ENCODE measurements at regions not wholly inside any gene's neighbourhood (a gene's known extent, or its start where the extent isn't known, plus 50 kb on each side); places are given as distances from the start of the nearest gene placed in this dataset.

GRCh38 chr2:66201242-66201641 lies 233.7 kb upstream of the MEIS1 start:
- Histone ChIP-seq H4K20me1 (ENCODE audit: insufficient read depth, low read length, poor library complexity, severe bottlenecking) (no peaks in the 10 kb centered on the region), H3K9ac (ENCODE audit: low read depth, low read length, poor library complexity, severe bottlenecking) (no peak overlapping the region), H3F3A (ENCODE audit: low read depth) (no peaks in the 10 kb centered on the region), H3K9me2 (replicated peaks; ENCODE audit: low read depth, low read length) (no peaks in the 10 kb centered on the region), H3K79me2 (ENCODE audit: insufficient read depth, low read length) (no peaks in the 10 kb centered on the region), H3K9me3 (ENCODE audit: insufficient read depth, low read depth, low read length) (no peaks in the 10 kb centered on the region), H2AFZ (ENCODE audit: low read length) (no peak overlapping the region), H3K4me1 (ENCODE audit: insufficient read depth, low read length, poor library complexity, severe bottlenecking) (no peaks in the 10 kb centered on the region), H3K27me3 (ENCODE audit: insufficient read depth, low read length, poor library complexity, severe bottlenecking) (no peaks in the 10 kb centered on the region), H3K4me2 (ENCODE audit: low read depth, low read length, poor library complexity, severe bottlenecking) (no peak overlapping the region), H3K36me3 (ENCODE audit: insufficient read depth, low read length) (no peaks in the 10 kb centered on the region), H3K4me3 (ENCODE audit: low read length, poor library complexity, severe bottlenecking) (no peak overlapping the region)
- TF ChIP-seq CTCF (conservative IDR thresholded peaks at IDR 0.05; ENCODE audit: low read length) (no peak), EZH2phosphoT487 (IDR thresholded peaks at IDR 0.05; ENCODE audit: borderline replicate concordance) (no peak)

- H3K27me3 ChIP-seq (ENCODE audit: insufficient read depth, low read length, poor library complexity, severe bottlenecking): no peaks in the 10 kb centered on the region
- H3K4me2 ChIP-seq (ENCODE audit: low read depth, low read length, poor library complexity, severe bottlenecking): no peak overlapping the region
- H3K4me1 ChIP-seq (ENCODE audit: insufficient read depth, low read length, poor library complexity, severe bottlenecking): no peaks in the 10 kb centered on the region
- no peaks in the 10 kb centered on the region for H3K9me3 ChIP-seq (ENCODE audit: insufficient read depth, low read depth, low read length)
- H3K9ac ChIP-seq (ENCODE audit: low read depth, low read length, poor library complexity, severe bottlenecking): no peak overlapping the region
- H4K20me1 ChIP-seq (ENCODE audit: insufficient read depth, low read length, poor library complexity, severe bottlenecking): no peaks in the 10 kb centered on the region
- H3K79me2 ChIP-seq (ENCODE audit: insufficient read depth, low read length): no peaks in the 10 kb centered on the region
- H3K4me3 ChIP-seq (ENCODE audit: low read length, poor library complexity, severe bottlenecking): no peak overlapping the region
- H3F3A ChIP-seq (ENCODE audit: low read depth): no peaks in the 10 kb centered on the region
- no peak overlapping the region for H2AFZ ChIP-seq (ENCODE audit: low read length)
- TF ChIP-seq CTCF (conservative IDR thresholded peaks at IDR 0.05; ENCODE audit: low read length) (no peak), EZH2phosphoT487 (IDR thresholded peaks at IDR 0.05; ENCODE audit: borderline replicate concordance) (no peak)
- H3K36me3 ChIP-seq (ENCODE audit: insufficient read depth, low read length): no peaks in the 10 kb centered on the region
- H3K9me2 ChIP-seq (replicated peaks; ENCODE audit: low read depth, low read length): no peaks in the 10 kb centered on the region
Observed at GRCh38 chr2:66198873-66199272, 236.1 kb upstream of the MEIS1 start.

- Histone ChIP-seq H3K4me1 (ENCODE audit: insufficient read depth, low read length, poor library complexity, severe bottlenecking) (no peaks in the 10 kb centered on the region), H3K4me2 (ENCODE audit: low read depth, low read length, poor library complexity, severe bottlenecking) (no peak overlapping the region), H3K27me3 (ENCODE audit: insufficient read depth, low read length, poor library complexity, severe bottlenecking) (no peaks in the 10 kb centered on the region), H4K20me1 (ENCODE audit: insufficient read depth, low read length, poor library complexity, severe bottlenecking) (no peaks in the 10 kb centered on the region), H3K9ac (ENCODE audit: low read depth, low read length, poor library complexity, severe bottlenecking) (no peak overlapping the region), H3K4me3 (ENCODE audit: low read length, poor library complexity, severe bottlenecking) (no peak overlapping the region), H3F3A (ENCODE audit: low read depth) (no peaks in the 10 kb centered on the region), H3K9me3 (ENCODE audit: insufficient read depth, low read depth, low read length) (no peaks in the 10 kb centered on the region), H3K79me2 (ENCODE audit: insufficient read depth, low read length) (no peaks in the 10 kb centered on the region), H3K9me2 (replicated peaks; ENCODE audit: low read depth, low read length) (no peaks in the 10 kb centered on the region), H3K36me3 (ENCODE audit: insufficient read depth, low read length) (no peaks in the 10 kb centered on the region), H2AFZ (ENCODE audit: low read length) (no peak overlapping the region)
- TF ChIP-seq EZH2phosphoT487 (IDR thresholded peaks at IDR 0.05; ENCODE audit: borderline replicate concordance) (no peak), CTCF (conservative IDR thresholded peaks at IDR 0.05; ENCODE audit: low read length) (no peak)
Observed at GRCh38 chr2:66192888-66193287, 242.0 kb upstream of the MEIS1 start.

All from Loucy (cell line).